A549 (cell line): ENCODE measurements at regions not wholly inside any gene's neighbourhood (a gene's known extent, or its start where the extent isn't known, plus 50 kb on each side); places are given as distances from the start of the nearest gene placed in this dataset.

ENCODE experiments used
- ATAC-seq, 2 experiments: fragments of 200-7000 bp in 1 of 2; fragments of >200 bp in 1 of 2; cut with Nextera tagmentation in 1 of 2; cut with Tn5 transposase in 1 of 2; 3 replicates each; pipeline versions ENCODE4 v1.8.0 to v1.9.1; 2018 to 2020; ENCODE audit warnings: mild to moderate bottlenecking in 1 of 2, moderate library complexity in 1 of 2
- CTCF ChIA-PET: fragments of 300-600 bp; sonication (Branson Sonifier 250); formaldehyde crosslinking; extraction: SDS; loops from one replicate; lab custom pipeline; 2021; ENCODE audit warnings: antibody characterized with exemption, inconsistent platforms; lab: Yijun Ruan, JAX
- POLR2A ChIA-PET: fragments of 350-600 bp; formaldehyde crosslinking; extraction: SDS; loops from one replicate; lab custom pipeline; 2021; ENCODE audit warnings: antibody characterized with exemption, inconsistent platforms; lab: Yijun Ruan, JAX
- DNase-seq, 2 experiments: peaks; one replicate each; pipeline versions ENCODE4 v3.0.0 to v3.0.0-alpha.2; 2011 to 2016; ENCODE audit warnings: low read depth in 1 of 2, low spot score in 1 of 2
- FAIRE-seq: peaks from 2 replicates; lab custom pipeline; 2011; peaks lifted over from hg19 to GRCh38; lab: Jason Lieb, UNC
- H3K27ac ChIP-seq, 2 experiments: fragments of >200 bp; sonication (Bioruptor Twin); formaldehyde crosslinking; 3 replicates each; pipeline ENCODE4 v1.5.1; 2016 to 2017
- H3K4me1 ChIP-seq: fragments of >200 bp; sonication (Bioruptor Twin); formaldehyde crosslinking; 3 replicates; pipeline ENCODE4 v1.6.1; 2016
- H3K4me2 ChIP-seq: fragments of >200 bp; sonication (Bioruptor Twin); formaldehyde crosslinking; 3 replicates; pipeline ENCODE4 v1.6.1; 2016
- H3K4me3 ChIP-seq: fragments of >200 bp; sonication (Bioruptor Twin); formaldehyde crosslinking; 3 replicates; pipeline ENCODE4 v1.5.1; 2016
- H3K9me3 ChIP-seq: fragments of >200 bp; sonication (Bioruptor Twin); formaldehyde crosslinking; 3 replicates; pipeline ENCODE4 v1.6.1; 2016
- CBX8 ChIP-seq: fragments of 200-600 bp; sonication (generic); IDR thresholded peaks from 2 replicates; pipeline ENCODE4 v1.6.1; 2016
- CHD2 ChIP-seq: fragments of 150-350 bp; IDR thresholded peaks from 2 replicates; pipeline ENCODE4 v1.6.1; 2014; ENCODE audit warnings: low read length; ENCODE audit not compliant: partially characterized antibody
- CTCF ChIP-seq: fragments of >200 bp; sonication (Bioruptor Twin); formaldehyde crosslinking; IDR thresholded peaks from 3 replicates; pipeline ENCODE4 v1.5.1; 2016
- EHF ChIP-seq: fragments of 250-450 bp; sonication (Bioruptor Pico); IDR thresholded peaks from 2 replicates; pipeline ENCODE4 v1.5.0; 2020; ENCODE audit warnings: mild to moderate bottlenecking
- ESRRA ChIP-seq: fragments of 150-350 bp; IDR thresholded peaks from 2 replicates; pipeline ENCODE4 v1.6.1; 2014; ENCODE audit warnings: mild to moderate bottlenecking, low read length, borderline replicate concordance
- FOSB ChIP-seq: fragments of 250-450 bp; sonication (Bioruptor Pico); IDR thresholded peaks from 2 replicates; pipeline ENCODE4 v1.5.0; 2020; ENCODE audit warnings: mild to moderate bottlenecking, moderate library complexity
- HDAC2 ChIP-seq: fragments of 200-600 bp; sonication (generic); IDR thresholded peaks from 2 replicates; pipeline ENCODE4 v1.6.1; 2016
- HES2 ChIP-seq: fragments of >200 bp; sonication (Bioruptor Twin); formaldehyde crosslinking; IDR thresholded peaks from 2 replicates; pipeline ENCODE4 v1.6.1; 2016
- HEYL ChIP-seq: fragments of 250-450 bp; sonication (Bioruptor Pico); IDR thresholded peaks from 2 replicates; pipeline ENCODE4 v1.8.0; 2021; ENCODE audit warnings: mild to moderate bottlenecking, moderate library complexity
- HOXA7 ChIP-seq: fragments of 250-450 bp; sonication (Bioruptor Pico); IDR thresholded peaks from 2 replicates; pipeline ENCODE4 v1.5.0; 2020; ENCODE audit warnings: mild to moderate bottlenecking, moderate library complexity
- JUN ChIP-seq, 2 experiments: fragments of >200 bp; sonication (Bioruptor Twin); formaldehyde crosslinking; IDR thresholded peaks; 2 replicates in 1 of 2; 3 replicates in 1 of 2; pipeline ENCODE4 v1.6.1; 2016 to 2017
- JUNB ChIP-seq: fragments of >200 bp; sonication (Bioruptor Twin); formaldehyde crosslinking; IDR thresholded peaks from 2 replicates; pipeline ENCODE4 v1.6.1; 2016
- MAX ChIP-seq: IDR thresholded peaks from 2 replicates; pipeline ENCODE4 v1.6.1; 2012
- MAZ ChIP-seq: fragments of 150-350 bp; IDR thresholded peaks from 2 replicates; pipeline ENCODE4 v1.6.1; 2014; ENCODE audit warnings: antibody characterized with exemption, low read depth, low read length, borderline replicate concordance
- PBX3 ChIP-seq: IDR thresholded peaks from 2 replicates; pipeline ENCODE4 v1.6.1; 2012
- POLR2A ChIP-seq: IDR thresholded peaks from 2 replicates; pipeline ENCODE4 v1.6.1; 2012; ENCODE audit warnings: mild to moderate bottlenecking, low read length
- RCOR1 ChIP-seq: fragments of 150-350 bp; IDR thresholded peaks from 2 replicates; pipeline ENCODE4 v1.6.1; 2014; ENCODE audit warnings: antibody characterized with exemption, low read length, low read depth
- RNF2 ChIP-seq: fragments of 200-600 bp; sonication (generic); IDR thresholded peaks from 2 replicates; pipeline ENCODE4 v1.6.1; 2016; ENCODE audit warnings: low read depth, mild to moderate bottlenecking, antibody characterized with exemption, moderate library complexity, borderline replicate concordance
- TFCP2L1 ChIP-seq: fragments of 250-450 bp; sonication (Bioruptor Pico); IDR thresholded peaks from 2 replicates; pipeline ENCODE4 v1.5.0; 2021; ENCODE audit warnings: mild to moderate bottlenecking
- USF2 ChIP-seq: fragments of 450-650 bp; IDR thresholded peaks from 2 replicates; pipeline ENCODE4 v1.6.1; 2014; ENCODE audit warnings: antibody characterized with exemption
- ZC3H11A ChIP-seq: fragments of 450-650 bp; IDR thresholded peaks from 2 replicates; pipeline ENCODE4 v1.6.1; 2014; ENCODE audit warnings: antibody characterized with exemption, mild to moderate bottlenecking
- ZNF302 ChIP-seq: fragments of 250-450 bp; sonication (Bioruptor Pico); IDR thresholded peaks from 2 replicates; pipeline ENCODE4 v1.9.0; 2021; ENCODE audit warnings: inconsistent platforms, mild to moderate bottlenecking, moderate library complexity
- whole genome bisulfite sequencing: methylation state at CpG from one replicate; pipeline ENCODE4 v1.1.6; 2017; ENCODE audit errors: missing lambda C conversion rate; 5-methylcytosine and 5-hydroxymethylcytosine counted together

- ATAC-seq (no peak), DNase-seq (no peak), FAIRE-seq (no peak)
- Histone ChIP-seq H3K27ac (no peak overlapping the region), H3K4me1 (no peaks in the 10 kb centered on the region), H3K9me3 (no peaks in the 10 kb centered on the region)
- ChIA-PET CTCF (interaction anchor here (1.4 kb wide), 1 partner anchor 82 kb away, joined by 5 read pairs; no protein-coding TSS in a partner anchor), POLR2A (no interaction called here)
- 44% methylated on average over 1 of the region's 1 CpG for WGBS
- TF ChIP-seq HDAC2 = no peak
- TF ChIP-seq, all 56 proteins: peak for 0
- no peak overlapping the region for H3K4me3 ChIP-seq
- no peak overlapping the region for H3K4me2 ChIP-seq
Measured at GRCh38 chr10:2962194-2962593, 105.2 kb upstream of the PFKP start.

GRCh38 chr10:2958659-2959058 lies 108.7 kb upstream of the PFKP start:
- FAIRE-seq = no peak
- no peak overlapping the region for H3K4me2 ChIP-seq
- CTCF ChIA-PET = interaction anchor here (0.8 to 2.1 kb wide), 2 partner anchors 12 to 30 kb away, joined by 3 to 8 read pairs; no protein-coding TSS in a partner anchor
- WGBS = 51% methylated on average over 6 of the region's 6 CpGs
- no peak for TF ChIP-seq FOSB (CRISPR knock-in tag)
- no peak for TF ChIP-seq MAX
- no peak for TF ChIP-seq CHD2
- H3K4me1 ChIP-seq = no peaks in the 10 kb centered on the region
- no peak overlapping the region for H3K4me3 ChIP-seq
- no peak overlapping the region for H3K27ac ChIP-seq
- POLR2A ChIA-PET = no interaction called here
- H3K9me3 ChIP-seq = no peaks in the 10 kb centered on the region
- no peak for ATAC-seq
- DNase-seq = no peak

GRCh38 chr10:2957785-2958184 lies 109.6 kb upstream of the PFKP start:
- POLR2A ChIA-PET = no interaction called here

More at GRCh38 chr10:2957785-2958184, 109.6 kb upstream of the PFKP start:
- CTCF ChIA-PET = interaction anchor here (0.8 to 2.1 kb wide), 4 partner anchors 13 to 86 kb away, joined by 3 to 8 read pairs (median 6); no protein-coding TSS in a partner anchor
- TF ChIP-seq PBX3 (no peak), USF2 (no peak), CTCF (no peak), JUN (IDR thresholded peaks at IDR 0.05) (no peak), RNF2 (no peak), RCOR1 (no peak), EHF (CRISPR knock-in tag) (no peak), HEYL (CRISPR knock-in tag) (no peak), JUNB (no peak), CBX8 (no peak), HES2 (no peak), ESRRA (no peak), ZNF302 (CRISPR knock-in tag) (no peak), TFCP2L1 (no peak), MAZ (no peak), ZC3H11A (no peak), HOXA7 (CRISPR knock-in tag) (no peak), POLR2A (no peak)
- H3K4me2 ChIP-seq = no peak overlapping the region
- H3K27ac ChIP-seq = no peak overlapping the region
- DNase-seq (no peak), ATAC-seq (no peak), FAIRE-seq (no peak)
- 18% methylated on average over 2 of the region's 2 CpGs for WGBS
- no peak overlapping the region for H3K4me3 ChIP-seq
- H3K9me3 ChIP-seq = no peaks in the 10 kb centered on the region
- no peaks in the 10 kb centered on the region for H3K4me1 ChIP-seq
